Peyer's patch (tissue), 4 donors: ENCODE measurements at regions not wholly inside any gene's neighbourhood (a gene's known extent, or its start where the extent isn't known, plus 50 kb on each side); places are given as distances from the start of the nearest gene placed in this dataset.

Experiments
- DNase-seq, 3 donors: peaks; one replicate each; pipeline ENCODE4 v3.0.0-alpha.2; 2017 to 2019
- H3K27ac ChIP-seq, 4 donors: fragments of 200-600 bp; sonication (generic); one replicate each; pipeline ENCODE4 v1.5.1; 2016 to 2019
- H3K27me3 ChIP-seq, 2 donors: fragments of 200-600 bp; sonication (generic); one replicate each; pipeline ENCODE4 v1.5.1; 2019
- H3K36me3 ChIP-seq, 3 donors: fragments of 200-600 bp; sonication (generic); one replicate each; pipeline ENCODE4 v1.5.1; 2016 to 2019
- H3K4me1 ChIP-seq, 4 donors: fragments of 200-600 bp; sonication (generic); one replicate each; pipeline ENCODE4 v1.5.1; 2016 to 2019
- H3K4me3 ChIP-seq, 4 donors: fragments of 200-600 bp; sonication (generic); 1 replicate in 3 of 4; 2 replicates in 1 of 4; pipeline ENCODE4 v1.5.1; 2016 to 2019; ENCODE audit warnings: mild to moderate bottlenecking in 1 of 4
- H3K9me3 ChIP-seq, 4 donors: fragments of 200-600 bp; sonication (generic); one replicate each; pipeline ENCODE4 v1.5.1; 2016 to 2019; ENCODE audit warnings: mild to moderate bottlenecking in 1 of 4
- CTCF ChIP-seq, 6 experiments: fragments of 450-650 bp in 4 of 6; fragments of 200-600 bp in 2 of 6; sonication (generic) in 1 of 6; IDR thresholded peaks; one replicate each; pipeline ENCODE4 v1.5.1; 2017 to 2019; ENCODE audit warnings: antibody characterized with exemption in 6 of 6, mild to moderate bottlenecking in 3 of 6, moderate library complexity in 1 of 6
- POLR2A ChIP-seq, 2 donors: fragments of 450-650 bp; IDR thresholded peaks; one replicate each; pipeline ENCODE4 v1.5.1; 2017; ENCODE audit warnings: antibody characterized with exemption in 2 of 2, mild to moderate bottlenecking in 2 of 2, moderate library complexity in 2 of 2

GRCh38 chr1:181169281-181169865, 80.9 kb downstream of the IER5 start:
- Histone ChIP-seq H3K9me3 (peaks cover 0 to 5% (median 0%) of the 10 kb centered on the region in 4 donors), H3K4me1 (no peaks in the 10 kb centered on the region), H3K36me3 (no peaks in the 10 kb centered on the region), H3K27me3 (no peaks in the 10 kb centered on the region), H3K27ac (no peak overlapping the region), H3K4me3 (no peak overlapping the region)
- DNase-seq: no peak
- TF ChIP-seq CTCF (IDR thresholded peaks at IDR 0.05) (no peak), POLR2A (IDR thresholded peaks at IDR 0.05) (no peak)

GRCh38 chr1:181170194-181170593, 81.7 kb downstream of the IER5 start:
- no peak for TF ChIP-seq POLR2A (IDR thresholded peaks at IDR 0.05)
- TF ChIP-seq CTCF (IDR thresholded peaks at IDR 0.05): no peak
- no peak for DNase-seq
- H3K27me3 ChIP-seq: no peaks in the 10 kb centered on the region
- H3K36me3 ChIP-seq: no peaks in the 10 kb centered on the region
- peaks cover 0 to 5% (median 0%) of the 10 kb centered on the region in 4 donors for H3K9me3 ChIP-seq
- H3K27ac ChIP-seq: no peak overlapping the region
- H3K4me3 ChIP-seq: no peak overlapping the region
- peaks cover 0 to 2% (median 0%) of the 10 kb centered on the region in 4 donors for H3K4me1 ChIP-seq

- H3K27ac ChIP-seq: no peak overlapping the region
- TF ChIP-seq POLR2A (IDR thresholded peaks at IDR 0.05) (no peak), CTCF (IDR thresholded peaks at IDR 0.05) (no peak)
- no peaks in the 10 kb centered on the region for H3K27me3 ChIP-seq
- no peak for DNase-seq
- H3K4me1 ChIP-seq: peaks cover 0 to 14% (median 4%) of the 10 kb centered on the region in 4 donors
- no peaks in the 10 kb centered on the region for H3K36me3 ChIP-seq
- H3K4me3 ChIP-seq: no peak overlapping the region
- H3K9me3 ChIP-seq: peaks cover 0 to 5% (median 0%) of the 10 kb centered on the region in 4 donors
Measured at GRCh38 chr1:181172082-181172481, 83.6 kb downstream of the IER5 start.

GRCh38 chr1:181173761-181174447, 85.4 kb downstream of the IER5 start:
- Histone ChIP-seq H3K4me1 (peaks cover 0 to 20% (median 4%) of the 10 kb centered on the region in 4 donors), H3K4me3 (no peak overlapping the region), H3K36me3 (no peaks in the 10 kb centered on the region), H3K27ac (peak overlapping the region in 1 of 4 donors; percentile 6), H3K9me3 (peaks cover 0 to 5% (median 0%) of the 10 kb centered on the region in 4 donors), H3K27me3 (no peaks in the 10 kb centered on the region)
- no peak for TF ChIP-seq POLR2A (IDR thresholded peaks at IDR 0.05)
- TF ChIP-seq CTCF (IDR thresholded peaks at IDR 0.05): no peak
- no peak for DNase-seq

GRCh38 chr1:181174861-181175260, 86.4 kb downstream of the IER5 start:
- Histone ChIP-seq H3K27me3 (no peaks in the 10 kb centered on the region), H3K4me1 (peaks cover 0 to 25% (median 4%) of the 10 kb centered on the region in 4 donors), H3K27ac (peak overlapping the region in 2 of 4 donors; percentile 65 to 71), H3K4me3 (peak overlapping the region in 2 of 4 donors; percentile 6 to 12), H3K9me3 (peaks cover 0 to 5% (median 0%) of the 10 kb centered on the region in 4 donors), H3K36me3 (no peaks in the 10 kb centered on the region)
- DNase-seq: peak in 1 of 3 donors; percentile 66
- TF ChIP-seq POLR2A (IDR thresholded peaks at IDR 0.05): no peak

GRCh38 chr1:181175356-181175910, 86.9 kb downstream of the IER5 start:
- H3K4me1 ChIP-seq: peaks cover 0 to 30% (median 4%) of the 10 kb centered on the region in 4 donors
- H3K36me3 ChIP-seq: no peaks in the 10 kb centered on the region
- peak overlapping the region in 2 of 4 donors; percentile 65 to 71 for H3K27ac ChIP-seq
- no peaks in the 10 kb centered on the region for H3K27me3 ChIP-seq
- no peak for DNase-seq
- peaks cover 0 to 5% (median 0%) of the 10 kb centered on the region in 4 donors for H3K9me3 ChIP-seq
- peak overlapping the region in 2 of 4 donors; percentile 6 to 12 for H3K4me3 ChIP-seq
- TF ChIP-seq POLR2A (IDR thresholded peaks at IDR 0.05) (no peak), CTCF (IDR thresholded peaks at IDR 0.05) (no peak)
